Sigmoid colon (tissue), 4 donors: ENCODE measurements at regions not wholly inside any gene's neighbourhood (a gene's known extent, or its start where the extent isn't known, plus 50 kb on each side); places are given as distances from the start of the nearest gene placed in this dataset.

Experiments used
- POLR2A ChIP-seq, 2 donors: fragments of 450-650 bp; IDR thresholded peaks; one replicate each; pipeline ENCODE4 v1.6.1; 2016; ENCODE audit warnings: antibody characterized with exemption in 2 of 2, mild to moderate bottlenecking in 2 of 2, moderate library complexity in 2 of 2
- POLR2AphosphoS5 ChIP-seq, 4 donors: sonication (generic); formaldehyde crosslinking; IDR thresholded peaks; one replicate each; pipeline ENCODE4 v1.6.1; 2017; ENCODE audit warnings: antibody characterized with exemption in 4 of 4
- TF ChIP-seq, protein P1 (sequence below), 4 experiments: fragments of 450-650 bp in 3 of 4; fragments of 200-600 bp in 1 of 4; IDR thresholded peaks; one replicate each; pipeline ENCODE4 v1.5.1; 2016 to 2019; ENCODE audit warnings: antibody characterized with exemption in 4 of 4, mild to moderate bottlenecking in 3 of 4, moderate library complexity in 2 of 4

DNA sequence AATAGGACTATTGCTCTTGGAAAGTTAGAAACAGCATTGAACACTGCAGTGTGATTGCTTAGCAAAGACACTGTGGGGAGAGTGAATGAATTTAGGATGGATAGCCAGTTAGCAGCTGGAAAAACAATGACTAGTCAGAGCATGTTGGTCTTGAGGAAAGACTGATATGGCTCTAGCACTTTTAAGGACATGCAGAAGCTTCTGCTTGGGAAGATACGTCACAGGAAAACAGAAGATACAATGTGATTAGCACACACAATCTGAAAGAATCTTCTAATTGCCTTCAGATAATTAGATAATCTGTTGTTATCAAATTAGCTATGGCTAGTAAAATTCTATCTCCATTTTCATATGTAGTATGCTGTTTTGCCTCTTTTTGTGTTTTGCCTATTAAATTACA lies 530.7 kb upstream of the CHORDC1 start:
- TF ChIP-seq, protein P1, sequence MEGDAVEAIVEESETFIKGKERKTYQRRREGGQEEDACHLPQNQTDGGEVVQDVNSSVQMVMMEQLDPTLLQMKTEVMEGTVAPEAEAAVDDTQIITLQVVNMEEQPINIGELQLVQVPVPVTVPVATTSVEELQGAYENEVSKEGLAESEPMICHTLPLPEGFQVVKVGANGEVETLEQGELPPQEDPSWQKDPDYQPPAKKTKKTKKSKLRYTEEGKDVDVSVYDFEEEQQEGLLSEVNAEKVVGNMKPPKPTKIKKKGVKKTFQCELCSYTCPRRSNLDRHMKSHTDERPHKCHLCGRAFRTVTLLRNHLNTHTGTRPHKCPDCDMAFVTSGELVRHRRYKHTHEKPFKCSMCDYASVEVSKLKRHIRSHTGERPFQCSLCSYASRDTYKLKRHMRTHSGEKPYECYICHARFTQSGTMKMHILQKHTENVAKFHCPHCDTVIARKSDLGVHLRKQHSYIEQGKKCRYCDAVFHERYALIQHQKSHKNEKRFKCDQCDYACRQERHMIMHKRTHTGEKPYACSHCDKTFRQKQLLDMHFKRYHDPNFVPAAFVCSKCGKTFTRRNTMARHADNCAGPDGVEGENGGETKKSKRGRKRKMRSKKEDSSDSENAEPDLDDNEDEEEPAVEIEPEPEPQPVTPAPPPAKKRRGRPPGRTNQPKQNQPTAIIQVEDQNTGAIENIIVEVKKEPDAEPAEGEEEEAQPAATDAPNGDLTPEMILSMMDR (IDR thresholded peaks at IDR 0.05): no peak
- no peak for TF ChIP-seq POLR2A (IDR thresholded peaks at IDR 0.05)
- TF ChIP-seq POLR2AphosphoS5 (IDR thresholded peaks at IDR 0.05): no peak
